Astrocyte (in vitro differentiated cells and primary cell): ENCODE measurements at regions not wholly inside any gene's neighbourhood (a gene's known extent, or its start where the extent isn't known, plus 50 kb on each side); places are given as distances from the start of the nearest gene placed in this dataset.
"Not testable (repeated sequence)": the region's sequence is repeated elsewhere in the genome, so short reads cannot be mapped to it uniquely, and the experiment has no call there.

ENCODE experiments used
- DNase-seq: peaks from one replicate; pipeline ENCODE4 v3.0.0-alpha.2; 2010; ENCODE audit warnings: low read depth
- FAIRE-seq: peaks from 2 replicates; lab custom pipeline; 2011; peaks lifted over from hg19 to GRCh38; lab: Jason Lieb, UNC
- H2AFZ ChIP-seq: 2 replicates; pipeline ENCODE4 v1.6.0; 2012; ENCODE audit warnings: low read depth, low read length, inconsistent platforms
- H3K27ac ChIP-seq: 2 replicates; pipeline ENCODE4 v1.5.1; 2011; ENCODE audit warnings: low read depth, low read length, inconsistent platforms
- H3K27me3 ChIP-seq: 2 replicates; pipeline ENCODE4 v1.6.0; 2011; ENCODE audit warnings: low read length, inconsistent platforms; ENCODE audit not compliant: insufficient read depth
- H3K36me3 ChIP-seq: 2 replicates; pipeline ENCODE4 v1.5.1; 2011; ENCODE audit warnings: low read length, inconsistent platforms; ENCODE audit not compliant: insufficient read depth
- H3K4me1 ChIP-seq: 2 replicates; pipeline ENCODE4 v1.5.1; 2011; ENCODE audit warnings: low read length, inconsistent platforms; ENCODE audit not compliant: insufficient read depth
- H3K4me2 ChIP-seq: 2 replicates; pipeline ENCODE4 v1.6.0; 2012; ENCODE audit warnings: low read length, inconsistent platforms
- H3K4me3 ChIP-seq: 2 replicates; pipeline ENCODE4 v1.5.1; 2011; ENCODE audit warnings: low read depth, mild to moderate bottlenecking, low read length, inconsistent platforms; ENCODE audit not compliant: insufficient read depth
- H3K79me2 ChIP-seq: 2 replicates; pipeline ENCODE4 v1.6.0; 2012; ENCODE audit warnings: mild to moderate bottlenecking, low read length, inconsistent platforms; ENCODE audit not compliant: insufficient read depth
- H3K9ac ChIP-seq: 2 replicates; pipeline ENCODE4 v1.6.0; 2012; ENCODE audit warnings: mild to moderate bottlenecking, low read length, inconsistent platforms
- H3K9me3 ChIP-seq: 2 replicates; pipeline ENCODE4 v1.5.1; 2012; ENCODE audit warnings: low read depth, mild to moderate bottlenecking, low read length, inconsistent platforms; ENCODE audit not compliant: insufficient read depth
- H4K20me1 ChIP-seq: 2 replicates; pipeline ENCODE4 v1.6.0; 2012; ENCODE audit warnings: low read length, inconsistent platforms; ENCODE audit not compliant: insufficient read depth
- H3K27ac Mint-ChIP-seq: one replicate; pipeline ENCODE4 v1.8.0; 2021; ENCODE audit warnings: mild to moderate bottlenecking, mixed read lengths; ENCODE audit not compliant: unreplicated experiment
- H3K27me3 Mint-ChIP-seq: one replicate; pipeline ENCODE4 v1.8.0; 2021; ENCODE audit warnings: low read depth, mixed read lengths; ENCODE audit not compliant: unreplicated experiment
- H3K36me3 Mint-ChIP-seq: one replicate; pipeline ENCODE4 v1.8.0; 2021; ENCODE audit warnings: low read depth, mixed read lengths; ENCODE audit not compliant: unreplicated experiment
- H3K4me1 Mint-ChIP-seq: one replicate; pipeline ENCODE4 v1.8.0; 2021; ENCODE audit warnings: low read depth, mixed read lengths; ENCODE audit not compliant: unreplicated experiment
- H3K4me3 Mint-ChIP-seq: one replicate; pipeline ENCODE4 v1.8.0; 2021; ENCODE audit warnings: mild to moderate bottlenecking, moderate library complexity, mixed read lengths; ENCODE audit not compliant: unreplicated experiment
- H3K9me3 Mint-ChIP-seq: one replicate; pipeline ENCODE4 v1.8.0; 2021; ENCODE audit warnings: mild to moderate bottlenecking, mixed read lengths; ENCODE audit not compliant: unreplicated experiment
- EZH2 ChIP-seq: IDR thresholded peaks from 2 replicates; pipeline ENCODE4 v1.6.1; 2012; ENCODE audit warnings: mild to moderate bottlenecking, low read length, inconsistent platforms; ENCODE audit not compliant: insufficient read depth
- TF ChIP-seq, protein P1 (sequence below): IDR thresholded peaks from 2 replicates; pipeline ENCODE4 v1.5.1; 2011; ENCODE audit warnings: low read depth, mild to moderate bottlenecking, inconsistent platforms, low read length, moderate library complexity; ENCODE audit not compliant: insufficient read depth

DNA sequence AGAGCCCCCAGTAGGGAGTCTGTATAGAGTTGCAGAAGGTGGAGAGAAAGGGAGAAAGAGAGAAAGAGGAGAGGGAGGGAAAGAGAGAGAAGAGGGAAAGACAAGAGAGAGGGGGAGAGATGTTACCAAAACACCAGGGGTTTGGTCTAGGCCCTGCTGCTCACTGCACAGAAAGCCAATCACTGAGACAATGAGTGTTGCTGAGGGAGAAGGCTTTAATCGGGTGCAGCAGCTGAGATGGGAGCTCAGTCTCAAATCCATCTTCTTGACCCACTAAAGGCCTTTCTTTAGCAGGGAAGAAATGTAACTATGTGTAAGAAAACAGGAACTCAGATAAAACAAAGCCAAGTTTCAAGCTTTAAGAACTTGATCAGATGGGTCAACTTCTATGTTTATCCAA is 198.2 kb upstream of the FOXK1 start:
- no peaks in the 10 kb centered on the region for H3K36me3 ChIP-seq
- no peak overlapping the region for H3K27ac ChIP-seq
- no peak overlapping the region for H3K4me3 Mint-ChIP-seq
- no peaks in the 10 kb centered on the region for H4K20me1 ChIP-seq
- H3K36me3 Mint-ChIP-seq: no peaks in the 10 kb centered on the region
- FAIRE-seq: no peak
- H3K9me3 Mint-ChIP-seq: peaks cover 12% of the 10 kb centered on the region
- no peak overlapping the region for H3K4me2 ChIP-seq
- H3K27me3 ChIP-seq: no peaks in the 10 kb centered on the region
- H2AFZ ChIP-seq: no peak overlapping the region
- no peaks in the 10 kb centered on the region for H3K4me1 ChIP-seq
- no peaks in the 10 kb centered on the region for H3K79me2 ChIP-seq
- no peak overlapping the region for H3K27ac Mint-ChIP-seq
- H3K9me3 ChIP-seq: peaks cover 7% of the 10 kb centered on the region
- DNase-seq: no peak
- no peak overlapping the region for H3K9ac ChIP-seq
- no peak overlapping the region for H3K4me3 ChIP-seq
- TF ChIP-seq EZH2: no peak
- TF ChIP-seq, protein P1, sequence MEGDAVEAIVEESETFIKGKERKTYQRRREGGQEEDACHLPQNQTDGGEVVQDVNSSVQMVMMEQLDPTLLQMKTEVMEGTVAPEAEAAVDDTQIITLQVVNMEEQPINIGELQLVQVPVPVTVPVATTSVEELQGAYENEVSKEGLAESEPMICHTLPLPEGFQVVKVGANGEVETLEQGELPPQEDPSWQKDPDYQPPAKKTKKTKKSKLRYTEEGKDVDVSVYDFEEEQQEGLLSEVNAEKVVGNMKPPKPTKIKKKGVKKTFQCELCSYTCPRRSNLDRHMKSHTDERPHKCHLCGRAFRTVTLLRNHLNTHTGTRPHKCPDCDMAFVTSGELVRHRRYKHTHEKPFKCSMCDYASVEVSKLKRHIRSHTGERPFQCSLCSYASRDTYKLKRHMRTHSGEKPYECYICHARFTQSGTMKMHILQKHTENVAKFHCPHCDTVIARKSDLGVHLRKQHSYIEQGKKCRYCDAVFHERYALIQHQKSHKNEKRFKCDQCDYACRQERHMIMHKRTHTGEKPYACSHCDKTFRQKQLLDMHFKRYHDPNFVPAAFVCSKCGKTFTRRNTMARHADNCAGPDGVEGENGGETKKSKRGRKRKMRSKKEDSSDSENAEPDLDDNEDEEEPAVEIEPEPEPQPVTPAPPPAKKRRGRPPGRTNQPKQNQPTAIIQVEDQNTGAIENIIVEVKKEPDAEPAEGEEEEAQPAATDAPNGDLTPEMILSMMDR: no peak
- no peaks in the 10 kb centered on the region for H3K4me1 Mint-ChIP-seq
- peaks cover 10% of the 10 kb centered on the region for H3K27me3 Mint-ChIP-seq

DNA sequence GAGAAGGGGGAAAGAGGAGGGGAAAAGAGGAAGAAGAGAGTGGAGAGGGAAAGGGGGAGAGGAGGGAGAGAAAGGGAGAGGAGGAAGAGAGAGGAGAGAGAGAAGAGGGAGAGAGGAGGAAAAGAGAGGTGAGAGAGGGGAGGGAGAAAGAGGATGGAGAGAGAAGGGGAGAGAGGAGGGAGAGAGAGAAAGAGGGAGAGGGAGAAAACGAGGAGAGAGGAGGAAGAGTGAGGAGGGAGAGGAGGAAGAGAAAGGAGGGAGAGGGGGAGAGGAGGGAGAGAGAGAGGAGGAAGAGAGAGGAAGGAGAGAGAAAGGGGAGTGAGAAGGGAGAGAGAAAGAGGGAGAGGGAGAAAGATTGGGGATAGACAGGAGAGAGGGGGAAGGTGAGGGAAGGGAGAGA is 197.6 kb upstream of the FOXK1 start:
- Histone ChIP-seq H3K4me1 (no peaks in the 10 kb centered on the region), H3K9me3 (peaks cover 9% of the 10 kb centered on the region), H3K27me3 (no peaks in the 10 kb centered on the region), H3K79me2 (no peaks in the 10 kb centered on the region), H3K36me3 (no peaks in the 10 kb centered on the region), H3K4me3 (no peak overlapping the region), H4K20me1 (no peaks in the 10 kb centered on the region), H3K4me2 (no peak overlapping the region), H2AFZ (no peak overlapping the region), H3K9ac (no peak overlapping the region), H3K27ac (no peak overlapping the region)
- Mint-ChIP-seq H3K27ac (no peak overlapping the region), H3K4me1 (no peaks in the 10 kb centered on the region), H3K4me3 (no peak overlapping the region), H3K9me3 (peaks cover 12% of the 10 kb centered on the region), H3K27me3 (peaks cover 10% of the 10 kb centered on the region), H3K36me3 (no peaks in the 10 kb centered on the region)
- no peak for TF ChIP-seq EZH2
- TF ChIP-seq, protein P1: no peak
- DNase-seq (no peak), FAIRE-seq (no peak)

DNA sequence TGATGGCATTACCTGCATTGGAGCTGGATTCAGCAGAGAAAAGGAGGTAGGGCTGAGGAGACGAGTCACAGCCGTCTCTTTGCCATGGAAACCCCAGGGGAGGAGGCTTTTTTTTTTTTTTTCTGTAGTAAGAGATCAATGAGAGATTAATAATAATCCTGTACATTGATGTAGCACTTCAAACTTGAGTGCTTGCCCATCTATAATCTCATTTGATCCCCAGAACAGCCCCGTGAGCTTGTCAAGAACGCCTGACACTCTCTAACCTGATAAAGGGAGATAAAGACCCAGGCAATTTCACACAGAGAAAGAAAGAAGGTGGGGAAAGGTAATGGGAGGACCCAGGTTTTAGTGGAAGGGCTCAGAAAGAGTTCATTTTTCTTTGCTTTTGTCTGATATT is 195.2 kb upstream of the FOXK1 start:
- Histone ChIP-seq H3K4me1 (no peaks in the 10 kb centered on the region), H3K4me3 (no peak overlapping the region), H2AFZ (no peak overlapping the region), H3K27ac (no peak overlapping the region), H3K36me3 (no peaks in the 10 kb centered on the region), H3K4me2 (no peak overlapping the region), H3K79me2 (no peaks in the 10 kb centered on the region), H4K20me1 (no peaks in the 10 kb centered on the region), H3K9ac (no peak overlapping the region), H3K27me3 (no peaks in the 10 kb centered on the region), H3K9me3 (peaks cover 9% of the 10 kb centered on the region)
- no peak overlapping the region for H3K27ac Mint-ChIP-seq
- peaks cover 6% of the 10 kb centered on the region for H3K27me3 Mint-ChIP-seq
- FAIRE-seq: no peak
- no peak overlapping the region for H3K4me3 Mint-ChIP-seq
- no peaks in the 10 kb centered on the region for H3K36me3 Mint-ChIP-seq
- H3K9me3 Mint-ChIP-seq: peaks cover 8% of the 10 kb centered on the region
- no peak for TF ChIP-seq EZH2
- TF ChIP-seq, protein P1: no peak
- no peak for DNase-seq
- no peaks in the 10 kb centered on the region for H3K4me1 Mint-ChIP-seq

DNA sequence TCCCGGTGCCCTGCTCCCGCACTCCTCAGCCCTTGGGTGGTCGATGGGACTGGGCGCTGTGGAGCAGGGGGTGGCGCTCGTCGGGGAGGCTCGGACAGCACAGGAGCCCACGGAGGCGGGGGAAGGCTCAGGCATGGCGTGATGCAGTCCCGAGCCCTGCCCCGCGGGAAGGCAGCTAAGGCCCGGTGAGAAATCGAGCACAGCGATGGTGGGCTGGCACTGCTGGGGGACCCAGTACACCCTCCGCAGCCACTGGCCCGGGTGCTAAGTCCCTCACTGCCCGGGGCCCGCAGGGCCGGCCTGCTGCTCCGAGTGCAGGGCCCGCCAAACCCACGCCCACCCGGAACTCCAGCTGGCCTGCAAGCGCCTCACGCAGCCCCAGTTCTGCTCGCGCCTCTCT is 185.2 kb upstream of the FOXK1 start:
- not testable (repeated sequence) for H3K36me3 ChIP-seq, H3K27me3 ChIP-seq, H3K4me1 Mint-ChIP-seq, DNase-seq, H3K36me3 Mint-ChIP-seq, H2AFZ ChIP-seq, FAIRE-seq, H3K4me2 ChIP-seq, H3K27me3 Mint-ChIP-seq, H3K4me3 Mint-ChIP-seq, H3K4me1 ChIP-seq, H3K4me3 ChIP-seq, H3K9me3 ChIP-seq, H4K20me1 ChIP-seq, H3K27ac Mint-ChIP-seq, H3K27ac ChIP-seq, H3K9ac ChIP-seq, H3K79me2 ChIP-seq
- peaks cover 16% of the 10 kb centered on the region for H3K9me3 Mint-ChIP-seq
